NCI-H82 treated with DMSO at 0.1 percent for 48 hours (cell line): ENCODE measurements at regions not wholly inside any gene's neighbourhood (a gene's known extent, or its start where the extent isn't known, plus 50 kb on each side); places are given as distances from the start of the nearest gene placed in this dataset.
"Not testable (repeated sequence)": the region's sequence is repeated elsewhere in the genome, so short reads cannot be mapped to it uniquely, and the experiment has no call there.

ENCODE experiments used
- DNase-seq: peaks from one replicate; lab custom pipeline; 2025; ENCODE audit not compliant: unreplicated experiment; lab: John Stamatoyannopoulos, UW

GRCh38 chr12:116327992-116328391 lies 50.5 kb upstream of the MED13L start:
- not testable (repeated sequence) for DNase-seq

DNA sequence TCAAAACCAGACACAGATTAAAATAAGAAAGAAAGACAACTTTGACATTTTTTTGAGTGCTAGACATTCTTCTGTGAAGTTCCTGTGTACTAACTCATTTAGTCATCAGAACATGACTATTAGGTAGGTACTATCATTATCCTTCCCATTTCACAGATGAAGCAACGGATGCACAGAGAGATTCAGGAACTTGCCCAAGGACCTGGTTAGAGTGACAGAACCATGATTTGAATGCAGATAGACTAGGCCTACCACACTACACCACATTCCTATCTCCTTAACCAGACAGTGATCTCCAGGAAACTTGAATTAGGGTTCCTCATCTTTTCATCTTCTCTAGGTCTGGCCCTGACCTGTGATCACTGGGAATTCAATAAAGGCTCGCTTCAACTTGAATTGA lies 54.4 kb upstream of the MED13L start:
- no peak for DNase-seq

GRCh38 chr12:116332705-116333380 lies 55.4 kb upstream of the MED13L start:
- no peak for DNase-seq

DNA sequence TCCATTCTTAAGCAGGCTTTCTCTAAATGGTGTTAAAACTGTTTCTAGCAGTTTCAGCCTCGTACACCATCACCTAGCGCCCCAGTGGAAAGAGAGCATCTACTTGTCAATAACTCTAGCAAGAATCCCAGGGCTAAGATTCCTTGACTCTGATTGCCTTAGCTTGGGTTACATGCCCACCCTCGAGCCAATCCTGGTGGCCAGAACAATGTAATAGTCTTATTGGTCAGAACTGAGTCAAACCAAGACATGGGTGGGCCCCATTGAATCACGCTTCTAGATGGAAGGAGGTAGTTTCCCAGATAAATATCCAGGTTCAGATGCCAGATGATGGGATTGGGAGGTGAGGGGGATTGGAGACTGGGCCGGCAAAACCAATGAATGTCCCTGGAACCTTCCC lies 55.9 kb upstream of the MED13L start:
- DNase-seq, result no peak

GRCh38 chr12:116336542-116337065 lies 59.1 kb upstream of the MED13L start:
- DNase-seq, result no peak

DNA sequence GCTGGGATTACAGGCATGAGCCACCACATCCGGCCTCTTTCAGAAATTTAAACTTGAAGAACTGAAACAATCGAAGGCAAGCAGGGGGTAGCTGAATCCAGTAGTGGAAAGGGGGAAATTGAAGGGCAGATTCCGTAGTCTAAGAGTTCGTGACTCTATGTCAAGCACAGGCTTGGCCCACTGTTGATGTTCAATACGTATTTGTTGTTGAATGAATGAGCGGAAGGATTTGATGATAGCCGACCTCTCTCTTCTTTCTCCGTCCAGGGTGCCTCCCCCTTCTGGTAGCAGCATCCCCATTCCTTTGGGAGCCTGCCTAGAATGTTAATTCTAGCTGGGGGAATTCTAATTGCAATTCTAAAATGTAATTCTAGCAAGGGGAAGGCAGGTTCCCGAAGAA lies 59.8 kb upstream of the MED13L start:
- DNase-seq, result no peak

- no peak for DNase-seq
These were observed 60.8 kb upstream of the MED13L start for GRCh38 chr12:116338064-116338846.

DNA sequence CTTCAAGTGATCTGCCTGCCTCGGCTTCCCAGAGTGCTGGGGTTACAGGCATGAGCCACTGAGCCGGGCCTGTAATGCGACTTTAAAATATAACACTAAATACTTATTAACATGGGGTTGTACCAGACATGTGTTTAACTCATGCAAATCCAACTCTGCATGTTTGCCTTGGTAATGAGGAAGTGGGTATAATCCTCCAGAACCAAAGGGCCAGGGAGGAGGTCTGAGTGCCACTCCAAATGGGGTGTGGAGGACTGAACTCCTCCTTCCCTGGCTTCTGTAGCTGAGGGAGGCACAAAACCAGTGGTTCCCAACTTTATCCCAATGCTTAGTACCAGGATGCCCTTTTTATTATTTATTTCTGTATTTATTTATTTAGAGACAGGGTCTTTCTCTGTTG lies 61.6 kb upstream of the MED13L start:
- no peak for DNase-seq

- no peak for DNase-seq
These were observed 62.4 kb upstream of the MED13L start for GRCh38 chr12:116339800-116340371.

- DNase-seq, result no peak
These were observed 65.9 kb upstream of the MED13L start for GRCh38 chr12:116343331-116343884.

GRCh38 chr12:116346222-116346621 lies 68.7 kb upstream of the MED13L start:
- no peak for DNase-seq

GRCh38 chr12:116346741-116347140 lies 69.2 kb upstream of the MED13L start:
- DNase-seq, result no peak

DNA sequence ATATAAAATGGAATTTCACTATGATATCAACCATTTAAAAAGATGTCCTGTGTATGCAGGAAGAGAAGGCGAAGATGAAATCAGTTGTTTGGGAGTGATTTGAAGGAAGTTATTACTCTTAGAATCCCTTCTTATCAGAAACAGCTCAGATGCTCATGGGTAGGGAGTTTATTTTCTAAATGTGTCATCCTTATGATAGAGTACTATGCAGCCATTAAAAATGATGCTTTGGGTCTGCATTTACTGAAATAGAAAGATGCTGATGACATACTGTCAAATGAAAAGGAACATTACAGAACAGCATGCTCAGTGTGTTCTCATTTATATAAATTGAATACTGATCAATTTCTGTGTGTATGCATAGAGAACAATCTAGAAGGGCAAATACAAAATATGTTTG lies 69.8 kb upstream of the MED13L start:
- no peak for DNase-seq

DNA sequence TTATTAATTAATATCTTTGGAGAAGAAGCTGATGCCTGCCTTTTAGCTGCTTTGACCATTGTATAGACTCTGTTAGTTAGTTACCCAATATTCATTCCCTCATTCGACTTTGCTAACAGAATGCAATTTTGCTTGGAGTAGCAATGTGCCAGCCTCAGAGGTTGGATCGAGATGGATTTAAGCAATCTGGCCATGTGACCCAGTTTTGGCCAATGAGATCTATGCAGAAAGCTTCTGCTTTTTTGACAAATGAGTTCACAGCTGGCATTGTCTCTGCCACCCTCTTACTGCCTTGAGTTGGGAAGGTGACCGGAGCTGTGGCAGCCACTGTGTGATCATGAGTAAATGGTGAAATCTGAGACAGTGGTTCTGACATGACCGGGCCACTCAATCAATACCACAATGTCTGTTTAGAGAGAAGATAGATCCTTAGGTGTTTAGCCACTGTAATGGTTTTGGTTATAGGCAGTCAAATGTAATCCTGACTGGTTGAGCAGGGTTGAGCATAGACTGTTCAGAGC lies 74.9 kb upstream of the MED13L start:
- DNase-seq, result no peak

- DNase-seq, result no peak
These were observed 76.5 kb upstream of the MED13L start for GRCh38 chr12:116353958-116354357.

- DNase-seq, result no peak
These were observed 77.0 kb upstream of the MED13L start for GRCh38 chr12:116354534-116354933.

- DNase-seq, result no peak
These were observed 77.7 kb upstream of the MED13L start for GRCh38 chr12:116354950-116355783.

DNA sequence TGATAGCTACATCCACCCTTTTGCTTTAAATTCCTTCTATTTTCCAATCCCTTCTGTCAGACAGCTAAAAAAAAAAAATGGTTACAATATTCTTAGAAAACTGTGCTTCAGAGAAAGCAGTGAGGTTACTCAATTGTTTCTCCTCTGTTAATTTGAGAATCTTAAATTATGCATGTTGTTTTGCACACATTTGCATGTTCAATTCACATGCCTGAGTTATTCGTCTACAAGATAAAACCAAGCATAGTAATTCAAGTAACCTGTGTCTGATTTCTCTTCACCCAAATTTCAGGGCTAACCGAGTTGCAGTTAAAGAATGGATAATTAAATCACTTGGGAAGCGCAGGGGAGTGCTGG lies 81.0 kb upstream of the MED13L start:
- no peak for DNase-seq

DNA sequence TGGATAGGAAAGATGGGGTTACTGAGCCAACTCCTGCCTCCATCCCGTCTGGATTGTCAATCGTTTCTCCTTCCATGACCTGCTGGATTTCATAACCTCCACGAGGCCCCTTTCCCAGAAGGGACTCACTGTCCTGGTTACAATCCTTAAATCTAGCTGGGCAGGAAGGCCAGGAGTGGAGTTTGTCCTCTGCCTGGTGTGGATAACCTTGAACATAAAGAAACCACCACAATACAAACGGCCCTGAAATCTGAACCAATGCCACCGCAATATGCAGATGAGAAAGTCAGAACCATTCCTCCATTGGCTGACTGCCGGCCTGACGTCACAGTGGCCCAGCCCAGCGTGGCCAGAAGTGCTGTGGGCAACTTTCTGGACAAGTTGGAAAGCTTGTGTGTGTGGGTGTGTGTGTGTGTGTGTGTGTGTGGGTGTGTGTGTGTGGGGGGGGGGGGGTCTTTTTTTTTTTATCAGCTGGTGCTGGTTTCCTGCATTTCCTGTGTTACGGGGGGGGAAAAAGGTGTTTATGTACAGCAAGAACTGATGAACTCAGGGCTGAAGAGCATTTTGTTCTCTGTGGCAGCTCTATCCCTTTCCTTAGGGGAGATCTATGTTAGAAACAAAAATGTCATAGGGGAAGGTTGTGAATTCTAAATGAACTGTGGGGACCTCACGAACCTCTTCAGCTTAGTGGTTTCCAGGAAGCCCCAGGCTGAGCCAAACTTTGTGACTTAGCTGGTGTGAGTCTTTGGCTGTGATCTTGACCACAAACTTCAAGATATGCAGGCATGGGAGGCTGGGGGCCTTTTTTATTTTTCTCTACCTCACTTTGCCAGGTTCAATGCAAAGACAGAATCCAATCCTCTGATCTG lies 81.6 kb upstream of the MED13L start:
- peak; percentile 84 for DNase-seq
